ENCODE measurements at regions not wholly inside any gene's neighbourhood (a gene's known extent, or its start where the extent isn't known, plus 50 kb on each side); places are given as distances from the start of the nearest gene placed in this dataset.

DNA sequence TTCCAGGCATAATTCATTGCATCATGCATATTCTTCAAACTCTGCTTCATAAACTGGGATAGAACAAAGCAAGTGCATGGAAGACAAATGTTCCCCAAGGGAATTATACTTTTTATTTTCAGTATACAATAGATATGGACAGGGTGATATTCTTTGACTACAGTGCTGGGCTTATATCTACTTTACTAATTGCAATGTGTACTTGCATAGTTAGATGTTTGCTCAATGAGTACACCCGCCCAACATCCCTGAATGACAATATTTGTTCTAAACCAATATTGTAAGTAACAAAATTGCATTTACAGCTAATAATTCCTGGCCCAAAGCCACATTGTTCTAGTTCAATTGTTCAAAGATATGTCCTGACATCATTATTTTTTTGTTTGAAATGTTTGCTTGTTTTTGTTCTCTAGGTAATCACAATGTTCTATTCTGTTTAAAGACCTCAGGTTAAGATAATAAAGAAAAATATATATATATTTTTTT lies 171.4 kb downstream of the PTN start:
- no peak for DNase-seq

DNA sequence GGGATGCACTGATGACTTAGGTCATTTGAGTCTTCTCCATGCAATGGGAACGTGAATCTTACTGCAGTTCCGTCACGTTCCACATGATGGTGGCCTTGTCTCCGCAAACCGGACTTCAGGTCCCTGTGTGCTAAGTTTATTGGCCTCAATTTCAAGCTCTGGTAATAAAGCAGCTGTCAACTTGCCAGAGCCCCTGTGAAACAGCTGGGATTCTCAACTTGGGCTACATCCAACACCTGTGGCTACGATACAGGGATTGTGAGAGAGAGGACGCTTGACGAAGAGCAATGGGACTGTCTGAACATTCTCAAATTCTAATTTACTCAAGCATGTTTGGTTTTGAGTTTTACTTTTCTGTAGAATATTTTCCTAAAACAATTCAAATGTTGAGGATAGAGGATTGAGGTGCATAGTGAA lies 174.2 kb downstream of the PTN start:
- DNase-seq: peak; percentile 95

DNA sequence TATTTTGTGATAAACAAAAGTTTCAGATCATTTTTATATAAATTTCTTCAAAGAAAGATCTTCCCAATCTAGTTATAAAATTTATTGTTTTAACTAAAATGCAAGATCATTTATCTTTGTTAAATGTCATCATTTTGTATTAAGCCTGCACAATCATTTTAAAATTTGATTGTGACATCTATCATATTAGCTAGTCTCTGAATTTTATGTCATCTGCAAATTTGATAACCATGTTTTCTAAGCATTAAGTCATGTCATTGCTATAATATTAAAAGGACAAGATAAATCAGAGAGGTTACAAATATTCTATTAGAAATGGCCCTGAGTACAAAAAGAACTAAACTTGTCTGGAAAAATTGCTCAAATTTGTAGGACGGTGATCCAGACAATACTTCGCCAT lies 175.9 kb downstream of the PTN start:
- DNase-seq: no peak

GRCh38 chr7:137166363-137166762 lies 177.2 kb downstream of the PTN start:
- no peak for DNase-seq

DNA sequence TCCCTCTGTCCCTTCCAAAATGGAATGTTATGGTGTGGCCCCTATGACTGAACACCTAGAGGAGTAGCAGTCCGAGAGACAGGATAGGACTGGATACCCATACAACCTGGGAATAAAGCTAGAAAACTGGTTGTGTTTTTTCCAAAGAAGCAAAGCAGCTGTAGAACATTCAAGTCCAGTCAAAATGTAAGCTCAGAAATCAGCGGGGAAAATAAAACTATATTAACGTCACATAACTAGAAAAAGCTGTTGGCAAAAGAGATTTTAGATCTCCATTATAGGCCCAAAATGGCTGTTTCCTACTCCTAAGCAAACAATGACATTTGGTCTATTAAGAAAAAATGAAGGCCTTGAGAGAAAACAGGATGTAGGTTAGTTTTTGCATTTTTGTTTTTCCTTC lies 177.7 kb downstream of the PTN start:
- DNase-seq: no peak

DNA sequence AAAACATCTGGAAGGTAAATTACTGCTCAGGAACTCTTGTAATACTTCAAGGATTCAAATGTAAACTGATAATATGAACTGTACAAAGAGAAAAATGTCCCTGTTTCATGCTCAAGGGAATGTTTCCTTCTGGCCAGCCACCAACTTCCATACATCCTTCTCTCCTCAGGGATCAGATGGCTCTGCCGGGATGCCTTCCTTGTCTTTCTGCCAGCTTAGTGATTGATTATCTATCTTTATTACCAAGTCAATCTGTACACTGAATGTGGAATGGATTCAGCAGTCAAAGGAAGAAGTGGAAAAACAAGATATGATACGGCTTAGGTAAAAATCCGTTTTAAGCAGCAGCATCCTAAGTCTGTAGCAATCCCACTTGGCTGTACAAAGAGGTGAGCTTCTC lies 178.3 kb downstream of the PTN start:
- no peak for DNase-seq

GRCh38 chr7:137164251-137164650 lies 179.3 kb downstream of the PTN start:
- no peak for DNase-seq

DNA sequence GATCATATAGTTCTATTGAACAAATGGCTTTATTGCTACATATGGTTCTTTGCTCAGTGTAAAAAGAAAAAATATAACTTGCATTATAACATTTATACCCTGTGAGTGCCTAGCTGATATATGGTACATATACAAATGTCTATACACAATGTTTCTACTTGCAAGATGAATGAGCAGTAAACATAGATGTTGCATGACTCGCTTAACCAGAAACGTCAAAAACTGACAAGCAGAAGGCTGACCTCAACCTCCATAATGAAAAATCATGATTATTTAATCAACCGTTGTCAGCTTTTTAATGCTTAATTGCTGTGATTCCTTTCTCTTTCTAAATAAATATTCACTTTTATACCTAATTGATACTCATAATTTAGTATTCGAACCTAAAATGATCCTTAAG lies 183.3 kb downstream of the PTN start:
- no peak for DNase-seq

DNA sequence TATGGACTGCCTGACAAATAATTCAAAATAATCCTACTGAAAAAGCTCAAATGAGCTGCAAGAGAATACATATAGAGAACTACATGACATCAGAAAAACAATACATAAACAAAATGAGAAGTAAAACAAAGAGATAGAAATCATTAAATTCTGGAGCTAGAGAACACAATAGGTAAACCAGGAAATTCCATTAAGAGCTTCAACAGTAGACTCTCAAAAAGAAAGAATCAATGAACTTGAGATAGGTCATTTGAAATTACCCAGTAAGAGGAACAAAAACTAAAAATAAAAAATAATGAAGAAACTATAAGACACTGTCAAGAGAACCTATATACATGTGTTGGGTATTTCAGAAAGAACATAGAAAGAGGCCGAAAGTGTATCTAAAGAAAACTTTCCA lies 186.3 kb downstream of the PTN start:
- no peak for DNase-seq

- no peak for DNase-seq
Observed at GRCh38 chr7:137151690-137152052, 191.9 kb downstream of the PTN start.

DNA sequence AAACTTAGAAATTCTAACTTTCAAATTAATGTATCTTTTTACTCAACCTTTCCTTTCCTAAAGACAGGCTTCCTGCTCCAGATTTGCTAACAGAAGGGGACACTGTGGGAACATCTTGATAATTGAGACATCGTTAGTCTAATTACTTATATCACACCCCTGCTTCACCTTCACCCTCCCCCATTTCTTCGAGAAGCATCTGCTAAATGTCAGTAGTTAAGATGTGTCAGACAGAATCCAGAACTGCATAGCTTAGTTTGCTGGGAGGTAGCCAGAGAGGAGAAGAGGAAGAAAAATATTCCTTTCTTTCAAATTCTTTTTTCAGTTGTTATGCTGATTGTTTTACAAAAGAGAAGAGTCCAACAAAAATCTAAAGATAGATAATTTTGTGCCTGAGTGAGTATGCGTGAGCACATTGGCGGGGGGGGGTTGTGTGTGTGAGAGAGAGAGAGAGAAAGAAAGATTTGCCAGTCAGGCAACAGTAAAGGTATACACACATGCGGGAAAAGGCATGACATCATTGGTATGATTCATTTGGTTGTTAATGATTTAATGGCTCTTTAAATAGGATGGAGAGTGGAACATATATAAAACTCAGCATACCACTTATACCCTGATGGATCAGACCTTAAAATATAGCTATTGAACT lies 192.4 kb downstream of the PTN start:
- DNase-seq: no peak

DNA sequence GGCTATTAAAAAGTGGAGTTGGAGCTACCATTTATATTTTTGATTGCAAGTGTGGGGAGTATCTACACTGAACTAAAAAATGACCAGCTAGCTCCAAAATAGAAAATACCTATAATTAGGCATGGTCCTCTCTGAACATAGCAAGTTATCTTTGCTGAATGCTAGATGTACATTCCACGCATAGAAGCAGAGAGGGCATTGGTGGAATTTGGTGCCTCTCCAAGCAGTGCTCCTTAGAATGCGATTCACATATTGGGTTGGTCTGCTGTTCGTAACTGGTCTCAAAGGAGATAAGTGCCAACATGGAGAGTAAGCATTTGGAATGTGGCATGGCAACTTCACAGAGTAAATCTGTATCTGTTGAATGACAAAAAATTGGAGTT lies 196.2 kb downstream of the PTN start:
- DNase-seq: no peak

DNA sequence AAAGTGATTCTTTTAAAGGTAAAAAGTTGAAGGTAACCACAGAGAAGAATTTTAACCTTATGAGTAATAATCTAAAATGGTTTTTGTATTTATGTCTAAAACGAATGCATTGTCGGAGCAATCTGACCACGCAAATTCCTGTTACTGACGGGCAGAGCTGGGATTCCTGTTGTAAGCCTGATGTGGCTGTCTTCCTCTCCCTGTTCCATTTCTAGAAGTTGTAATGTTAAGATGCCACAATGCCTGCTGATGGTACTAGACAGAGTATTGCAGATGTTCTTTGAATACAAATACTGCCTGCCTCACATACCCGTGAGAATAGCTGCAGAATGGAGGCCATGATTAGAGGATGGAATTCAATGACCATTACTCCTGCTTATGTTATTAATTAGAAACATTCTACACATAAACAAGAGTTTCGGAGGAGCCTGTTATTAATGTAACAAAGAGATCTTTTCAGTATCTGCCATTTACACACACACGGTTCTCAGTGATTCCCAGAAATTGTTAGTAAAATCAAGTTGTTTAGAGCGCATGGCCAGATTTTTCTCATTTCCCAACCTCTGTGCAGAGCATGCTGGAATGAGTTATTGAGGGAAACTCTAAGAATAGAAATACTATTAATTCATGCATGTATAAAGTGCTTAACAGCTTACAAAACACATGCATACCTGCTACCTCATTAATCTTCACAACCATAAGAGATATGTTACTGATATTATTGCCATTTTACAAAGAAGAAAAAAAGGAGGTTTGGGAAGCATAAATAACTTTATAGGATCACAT lies 196.8 kb downstream of the PTN start:
- no peak for DNase-seq

DNA sequence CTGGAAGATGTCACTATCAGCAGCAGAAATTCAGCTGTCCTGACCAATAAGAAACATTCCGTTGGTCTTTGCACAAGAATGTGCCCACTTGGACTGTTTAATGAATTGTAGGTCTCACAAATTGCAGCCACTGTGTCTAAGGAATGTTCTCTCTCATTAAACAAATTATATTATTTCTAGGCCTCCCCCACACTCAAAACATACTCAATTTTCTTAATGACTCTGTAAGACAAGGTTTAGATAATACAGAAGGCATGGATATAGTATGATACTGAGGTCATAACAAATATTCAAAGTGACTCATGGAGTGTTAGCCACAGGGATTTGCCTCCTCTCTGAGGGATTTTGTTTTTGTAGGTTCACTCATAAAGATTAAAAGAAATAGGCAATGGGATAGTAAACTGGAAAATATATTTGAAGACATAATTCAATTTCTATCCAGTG lies 197.5 kb downstream of the PTN start:
- no peak for DNase-seq

DNA sequence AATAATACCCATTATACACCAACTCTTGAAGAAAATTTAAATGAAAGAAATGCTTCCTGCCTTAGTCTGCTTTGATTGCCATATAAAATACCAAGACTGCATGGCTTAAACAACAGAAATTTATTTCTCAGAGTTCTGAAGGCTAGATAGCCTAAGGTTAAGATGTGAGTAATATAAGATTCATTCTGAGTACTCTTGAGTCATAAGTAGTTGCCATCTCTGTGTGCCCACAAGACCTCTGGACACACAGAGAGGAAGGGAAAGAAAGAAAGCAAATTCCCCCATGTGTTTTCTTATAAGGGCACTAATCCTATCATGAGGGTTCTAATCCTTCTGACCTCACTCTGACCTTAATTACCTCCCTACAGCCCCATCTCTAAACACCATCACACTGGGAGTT lies 201.2 kb downstream of the PTN start:
- DNase-seq: no peak

GRCh38 chr7:137135654-137136350 lies 207.7 kb downstream of the PTN start:
- no peak for DNase-seq

DNA sequence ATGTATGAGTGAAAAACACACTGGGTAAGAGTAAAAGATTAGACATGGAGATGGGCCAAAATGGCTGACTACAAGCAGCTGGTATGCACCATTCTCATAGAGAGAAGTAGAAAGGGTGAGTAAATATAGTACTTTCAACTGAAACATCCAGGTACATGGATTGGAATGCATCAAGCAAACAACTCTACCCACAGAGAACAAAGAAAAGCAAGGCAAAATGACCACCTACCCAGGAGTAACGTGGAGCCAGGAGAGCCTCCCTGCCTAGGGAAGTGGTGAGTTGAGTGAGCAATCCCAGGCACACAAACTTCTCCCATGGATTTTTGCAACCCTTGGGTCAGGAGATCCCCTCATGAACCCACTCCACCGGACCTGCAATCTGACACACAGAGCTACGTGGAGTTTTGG lies 212.8 kb downstream of the PTN start:
- no peak for DNase-seq

DNA sequence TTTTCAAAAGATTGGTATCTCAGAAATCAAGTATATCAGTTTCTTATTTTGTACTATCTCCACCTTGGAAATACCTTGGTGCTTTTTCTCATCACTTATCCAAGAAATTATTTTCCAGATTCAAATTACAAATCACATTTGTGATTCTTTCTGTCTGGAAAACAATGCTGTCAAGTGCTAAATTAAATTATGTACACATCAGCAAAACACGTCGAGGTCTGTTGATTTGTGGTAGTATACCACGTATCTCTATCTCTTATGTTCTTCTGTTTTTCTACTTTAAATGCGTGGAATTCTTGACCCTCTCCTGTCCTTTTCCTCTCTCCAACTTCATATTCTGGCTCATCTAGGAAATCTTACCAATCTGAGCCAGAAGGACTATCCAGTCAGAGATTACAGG lies 214.5 kb downstream of the PTN start:
- DNase-seq: no peak

DNA sequence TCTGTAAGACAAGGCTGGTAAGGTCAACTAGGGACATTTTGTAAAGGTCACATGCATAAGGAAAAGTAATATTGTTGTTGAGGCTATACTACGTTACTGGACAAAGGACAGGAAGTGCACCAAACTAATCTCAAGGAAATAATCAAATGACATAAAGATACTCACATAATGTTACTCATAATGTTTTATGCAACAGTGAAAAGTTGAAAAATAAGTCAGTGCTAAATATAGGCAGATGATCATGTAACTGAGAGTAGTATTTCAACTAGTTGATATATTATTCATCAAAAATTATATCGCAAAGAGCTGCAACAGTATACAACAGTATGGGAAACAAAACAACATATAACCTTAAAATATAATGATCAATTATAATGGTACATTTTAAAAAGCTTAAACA lies 215.7 kb downstream of the PTN start:
- DNase-seq: no peak

DNA sequence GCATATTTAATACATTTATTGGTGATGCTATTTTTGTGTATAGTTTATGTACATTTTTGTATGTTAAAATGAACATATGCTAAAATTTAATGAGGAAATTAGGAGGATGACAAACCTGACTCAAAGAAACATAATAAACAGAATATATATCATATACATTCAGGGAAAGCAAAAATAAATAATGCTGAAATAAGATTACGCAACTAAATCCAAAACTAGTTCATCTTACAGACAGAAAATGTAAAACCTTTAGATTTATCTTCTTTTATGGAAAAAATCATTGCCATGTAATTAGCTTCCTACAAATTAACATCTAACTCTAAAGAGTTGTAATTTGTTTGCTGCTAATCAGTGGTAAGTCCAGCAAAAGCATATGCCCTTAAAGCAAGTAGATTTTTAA lies 216.5 kb downstream of the PTN start:
- no peak for DNase-seq

DNA sequence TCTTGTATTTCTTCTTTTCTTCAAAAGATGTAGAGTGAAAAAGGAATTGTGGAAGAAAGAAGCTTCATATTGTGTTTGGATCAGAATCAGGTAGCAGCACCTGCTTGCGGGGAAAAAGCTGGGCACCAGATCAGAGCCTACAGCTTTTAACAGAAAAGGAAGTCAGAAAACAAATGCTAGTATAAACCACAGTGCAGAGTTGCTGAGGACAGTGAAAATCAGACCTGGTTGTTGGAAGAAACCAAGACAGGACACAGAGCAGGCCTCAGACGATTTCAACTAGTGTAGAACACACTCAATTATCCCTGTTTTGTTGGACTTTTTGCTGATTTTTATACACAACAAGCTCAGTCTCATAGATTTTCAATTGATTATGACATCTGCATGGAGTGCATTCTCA lies 221.4 kb downstream of the PTN start:
- DNase-seq: no peak

- DNase-seq: no peak
Observed at GRCh38 chr7:137120690-137121089, 222.8 kb downstream of the PTN start.

- no peak for DNase-seq
Observed at GRCh38 chr7:137110535-137110934, 233.0 kb downstream of the PTN start.

GRCh38 chr7:137110091-137110509 lies 233.4 kb downstream of the PTN start:
- DNase-seq: no peak

Measured in NCI-H1105 (cell line).